ENCODE measurements at regions not wholly inside any gene's neighbourhood (a gene's known extent, or its start where the extent isn't known, plus 50 kb on each side); places are given as distances from the start of the nearest gene placed in this dataset.

- no peak overlapping the region for H2AFZ ChIP-seq (ENCODE audit: low read depth, low read length, poor library complexity, severe bottlenecking)
- ChIA-PET CTCF (no interaction called here), RAD21 (ENCODE audit: low non-redundant PET in 1 of 2, low total read pairs in 2 of 2, uncharacterized antibody in 2 of 2, unreplicated experiment in 2 of 2) (no interaction called here), POLR2A (no interaction called here)
- no peak for ATAC-seq
- H3K9ac ChIP-seq (ENCODE audit: low read length): no peak overlapping the region
- no peaks in the 10 kb centered on the region for H3K9me2 ChIP-seq (ENCODE audit: insufficient read depth)
- BruUV-seq (replicated peaks): no TSS peak
- H3K9me3 ChIP-seq (ENCODE audit: control insufficient read depth in 1 of 2, insufficient read depth in 1 of 2, low read depth in 1 of 2, low read length in 2 of 2): no peaks in the 10 kb centered on the region
- DNase-seq (ENCODE audit: low read depth, low spot score): no peak
- TF ChIP-seq ELF1 (IDR thresholded peaks at IDR 0.05; ENCODE audit: borderline replicate concordance, low read depth) (no peak), EGR1 (IDR thresholded peaks at IDR 0.05; ENCODE audit: low read depth) (no peak), SP1 (IDR thresholded peaks at IDR 0.05; ENCODE audit: low read depth) (no peak), EZH2phosphoT487 (IDR thresholded peaks at IDR 0.05; ENCODE audit: borderline replicate concordance) (no peak), CEBPB (IDR thresholded peaks at IDR 0.05; ENCODE audit: low read depth) (no peak), RAD21 (IDR thresholded peaks at IDR 0.05; ENCODE audit: low read depth) (no peak), ZBTB33 (IDR thresholded peaks at IDR 0.05; ENCODE audit: extremely low read depth, insufficient replicate concordance, low read length) (no peak), POLR2AphosphoS5 (IDR thresholded peaks at IDR 0.05; ENCODE audit: low read depth, low read length) (no peak), TCF7L2 (IDR thresholded peaks at IDR 0.05; ENCODE audit: borderline replicate concordance, extremely low read depth, insufficient read depth, insufficient read length) (no peak), SRF (IDR thresholded peaks at IDR 0.05; ENCODE audit: low read depth) (no peak), YY1 (IDR thresholded peaks at IDR 0.05; ENCODE audit: extremely low read depth, insufficient replicate concordance, low read depth, low read length) (no peak), ZNF274 (IDR thresholded peaks at IDR 0.05; ENCODE audit: low read depth, low read length) (no peak), CTCF (IDR thresholded peaks at IDR 0.05 in 2 of 3, conservative IDR thresholded peaks at IDR 0.05 in 1 of 3; ENCODE audit: borderline replicate concordance in 1 of 3, insufficient read depth in 1 of 3, low read depth in 2 of 3, low read length in 2 of 3) (no peak), JUND (IDR thresholded peaks at IDR 0.05) (no peak), FOSL1 (IDR thresholded peaks at IDR 0.05; ENCODE audit: low read depth) (no peak), SIN3A (IDR thresholded peaks at IDR 0.05; ENCODE audit: low read depth) (no peak), POLR2A (IDR thresholded peaks at IDR 0.05; ENCODE audit: borderline replicate concordance, extremely low read depth, insufficient read depth, insufficient read length) (no peak)
- no peaks in the 10 kb centered on the region for H4K20me1 ChIP-seq (ENCODE audit: insufficient read depth)
- H3K79me2 ChIP-seq (ENCODE audit: insufficient read depth, low read length): no peaks in the 10 kb centered on the region
- no peaks in the 10 kb centered on the region for H3K36me3 ChIP-seq (ENCODE audit: control insufficient read depth in 1 of 2, insufficient read depth in 2 of 2, low read length in 2 of 2)
- H3K4me3 ChIP-seq (replicated peaks in 1 of 2; ENCODE audit: low read depth in 1 of 2, low read length in 2 of 2): no peak overlapping the region
- peaks cover 0 to 22% of the 10 kb centered on the region in 2 experiments; a peak in 2 of 4 replicates for H3K4me1 ChIP-seq (ENCODE audit: control insufficient read depth in 1 of 2, insufficient read depth in 2 of 2, low read length in 2 of 2)
- no peak overlapping the region for H3K4me2 ChIP-seq (ENCODE audit: low read length)
- no peaks in the 10 kb centered on the region for H3K27me3 ChIP-seq (ENCODE audit: insufficient read depth, low read length)
- no peak overlapping the region for H3K27ac ChIP-seq (ENCODE audit: low read depth, low read length)
- intact Hi-C loops (cut with micrococcal nuclease): no loop called here
These were observed 365.2 kb upstream of the JARID2 start for GRCh38 chr6:14880677-14881076.

All from HCT116 (cell line).